PC-3 (cell line): ENCODE measurements at regions not wholly inside any gene's neighbourhood (a gene's known extent, or its start where the extent isn't known, plus 50 kb on each side); places are given as distances from the start of the nearest gene placed in this dataset.
"Not testable (repeated sequence)": the region's sequence is repeated elsewhere in the genome, so short reads cannot be mapped to it uniquely, and the experiment has no call there.

Experiments used
- ATAC-seq: fragments of 200-7000 bp; cut with Tn5 transposase; 2 replicates; pipeline ENCODE4 v1.9.1; 2020; ENCODE audit warnings: mild to moderate bottlenecking, moderate library complexity
- BruUV-seq: library from RNA; stranded (reverse); fragments of 400-500 nt; replicated peaks from 2 replicates; lab custom pipeline; 2021; lab: Mats Ljungman, UMichigan
- CTCF ChIA-PET: fragments of 300-600 bp; sonication (Branson Sonifier 250); formaldehyde crosslinking; loops from one replicate; lab custom pipeline; 2022; ENCODE audit warnings: antibody characterized with exemption; lab: Charles Lee
- POLR2A ChIA-PET: fragments of 300-600 bp; sonication (Branson Sonifier 250); formaldehyde crosslinking; loops from one replicate; lab custom pipeline; 2022; ENCODE audit warnings: antibody characterized with exemption; ENCODE audit not compliant: unreplicated experiment; lab: Charles Lee
- DNase-seq: peaks from one replicate; pipeline ENCODE4 v3.0.0-alpha.2; 2015
- H2AFZ ChIP-seq: fragments of 300-600 bp; sonication (generic); 2 replicates; pipeline ENCODE4 v1.6.0; 2016; ENCODE audit warnings: antibody characterized with exemption, low read length
- H3F3A ChIP-seq: fragments of 300-600 bp; sonication (generic); one replicate; pipeline ENCODE4 v1.6.0; 2017; ENCODE audit warnings: antibody characterized with exemption, low read length, control low read depth, mild to moderate bottlenecking; ENCODE audit not compliant: unreplicated experiment
- H3K27ac ChIP-seq: fragments of 300-600 bp; sonication (generic); 2 replicates; pipeline ENCODE4 v1.5.1; 2016; ENCODE audit warnings: mild to moderate bottlenecking, low read length
- H3K27me3 ChIP-seq: fragments of 300-600 bp; sonication (generic); 2 replicates; pipeline ENCODE4 v1.6.1; 2016; ENCODE audit warnings: low read length, mixed read lengths
- H3K36me3 ChIP-seq: fragments of 300-600 bp; sonication (generic); 2 replicates; pipeline ENCODE4 v1.6.1; 2016; ENCODE audit warnings: low read depth, mixed run types, low read length, mixed read lengths
- H3K4me1 ChIP-seq: fragments of 300-600 bp; sonication (generic); 2 replicates; pipeline ENCODE4 v1.5.1; 2016; ENCODE audit warnings: low read length; ENCODE audit not compliant: insufficient read depth
- H3K4me2 ChIP-seq: fragments of 300-600 bp; sonication (generic); 2 replicates; pipeline ENCODE4 v1.6.0; 2016; ENCODE audit warnings: low read length
- H3K4me3 ChIP-seq: fragments of 300-600 bp; sonication (generic); 2 replicates; pipeline ENCODE4 v1.5.1; 2016; ENCODE audit warnings: mild to moderate bottlenecking, low read length, mixed read lengths
- H3K79me2 ChIP-seq: fragments of 300-600 bp; sonication (generic); 2 replicates; pipeline ENCODE4 v1.6.1; 2017; ENCODE audit warnings: low read length, mixed read lengths
- H3K9ac ChIP-seq: fragments of 300-600 bp; sonication (generic); 2 replicates; pipeline ENCODE4 v1.6.0; 2016; ENCODE audit warnings: mild to moderate bottlenecking, low read length
- H3K9me2 ChIP-seq: fragments of 300-600 bp; sonication (generic); replicated peaks from 2 replicates; pipeline ENCODE4 v1.6.1; 2016; ENCODE audit warnings: mixed run types, low read length, mixed read lengths
- H3K9me3 ChIP-seq: fragments of 300-600 bp; sonication (generic); 2 replicates; pipeline ENCODE4 v1.6.1; 2016; ENCODE audit warnings: low read length, mixed read lengths
- H4K20me1 ChIP-seq: fragments of 300-600 bp; sonication (generic); 2 replicates; pipeline ENCODE4 v1.6.1; 2016; ENCODE audit warnings: low read length, mixed read lengths
- EZH2 ChIP-seq: fragments of 300-600 bp; sonication (generic); IDR thresholded peaks from one replicate; pipeline ENCODE4 v1.6.1; 2017; ENCODE audit warnings: antibody characterized with exemption, mild to moderate bottlenecking, low read length; ENCODE audit not compliant: unreplicated experiment
- EZH2phosphoT487 ChIP-seq: fragments of 300-600 bp; sonication (generic); IDR thresholded peaks from 2 replicates; pipeline ENCODE4 v1.6.1; 2018; ENCODE audit warnings: mild to moderate bottlenecking, antibody characterized with exemption, low read length, borderline replicate concordance
- intact Hi-C: fragments of 100-400 bp; cut with micrococcal nuclease; formaldehyde crosslinking; loops from 2 replicates; pipeline ENCODE4 v1.9.0; 2023
- TF ChIP-seq, protein P1 (sequence below): fragments of 300-600 bp; sonication (generic); conservative IDR thresholded peaks from 2 replicates; pipeline ENCODE4 v1.5.1; 2017; ENCODE audit warnings: antibody characterized with exemption, low read depth, mild to moderate bottlenecking, low read length

- H3K9ac ChIP-seq, ATAC-seq, DNase-seq, H3K27ac ChIP-seq, H3K4me1 ChIP-seq, H3K9me2 ChIP-seq, H3K27me3 ChIP-seq, BruUV-seq, H2AFZ ChIP-seq, H4K20me1 ChIP-seq, intact Hi-C loops, H3K4me3 ChIP-seq, H3F3A ChIP-seq, H3K9me3 ChIP-seq, H3K4me2 ChIP-seq, H3K36me3 ChIP-seq, H3K79me2 ChIP-seq, POLR2A ChIA-PET, CTCF ChIA-PET: not testable (repeated sequence)
Measured at GRCh38 chr6:81584156-81584555, 168.3 kb downstream of the TENT5A start.

- no peak overlapping the region for H3K4me3 ChIP-seq
- H3K4me1 ChIP-seq = no peaks in the 10 kb centered on the region
- H3K4me2 ChIP-seq = no peak overlapping the region
- no TSS peak for BruUV-seq
- ChIA-PET CTCF (no interaction called here), POLR2A (no interaction called here)
- H3K9me2 ChIP-seq = no peaks in the 10 kb centered on the region
- no peaks in the 10 kb centered on the region for H3K79me2 ChIP-seq
- TF ChIP-seq, protein P1, sequence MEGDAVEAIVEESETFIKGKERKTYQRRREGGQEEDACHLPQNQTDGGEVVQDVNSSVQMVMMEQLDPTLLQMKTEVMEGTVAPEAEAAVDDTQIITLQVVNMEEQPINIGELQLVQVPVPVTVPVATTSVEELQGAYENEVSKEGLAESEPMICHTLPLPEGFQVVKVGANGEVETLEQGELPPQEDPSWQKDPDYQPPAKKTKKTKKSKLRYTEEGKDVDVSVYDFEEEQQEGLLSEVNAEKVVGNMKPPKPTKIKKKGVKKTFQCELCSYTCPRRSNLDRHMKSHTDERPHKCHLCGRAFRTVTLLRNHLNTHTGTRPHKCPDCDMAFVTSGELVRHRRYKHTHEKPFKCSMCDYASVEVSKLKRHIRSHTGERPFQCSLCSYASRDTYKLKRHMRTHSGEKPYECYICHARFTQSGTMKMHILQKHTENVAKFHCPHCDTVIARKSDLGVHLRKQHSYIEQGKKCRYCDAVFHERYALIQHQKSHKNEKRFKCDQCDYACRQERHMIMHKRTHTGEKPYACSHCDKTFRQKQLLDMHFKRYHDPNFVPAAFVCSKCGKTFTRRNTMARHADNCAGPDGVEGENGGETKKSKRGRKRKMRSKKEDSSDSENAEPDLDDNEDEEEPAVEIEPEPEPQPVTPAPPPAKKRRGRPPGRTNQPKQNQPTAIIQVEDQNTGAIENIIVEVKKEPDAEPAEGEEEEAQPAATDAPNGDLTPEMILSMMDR = no peak
- TF ChIP-seq EZH2 (no peak), EZH2phosphoT487 (no peak)
- ATAC-seq = no peak
- intact Hi-C loops = no loop called here
- H3K9me3 ChIP-seq = no peaks in the 10 kb centered on the region
- H3K27me3 ChIP-seq = no peaks in the 10 kb centered on the region
- H2AFZ ChIP-seq = no peak overlapping the region
- no peak for DNase-seq
- no peak overlapping the region for H3K27ac ChIP-seq
- no peak overlapping the region for H3K9ac ChIP-seq
- H3F3A ChIP-seq = no peaks in the 10 kb centered on the region
- no peaks in the 10 kb centered on the region for H3K36me3 ChIP-seq
- H4K20me1 ChIP-seq = no peaks in the 10 kb centered on the region
Measured at GRCh38 chr6:81575442-81575841, 177.0 kb downstream of the TENT5A start.

GRCh38 chr6:81572020-81572419 is 180.5 kb downstream of the TENT5A start:
- Histone ChIP-seq H3K36me3 (no peaks in the 10 kb centered on the region), H3K4me1 (no peaks in the 10 kb centered on the region), H3K9me3 (no peaks in the 10 kb centered on the region), H3K9me2 (no peaks in the 10 kb centered on the region), H3F3A (no peaks in the 10 kb centered on the region), H3K79me2 (no peaks in the 10 kb centered on the region), H3K27ac (no peak overlapping the region), H3K9ac (no peak overlapping the region), H3K4me2 (no peak overlapping the region), H2AFZ (no peak overlapping the region), H3K27me3 (no peaks in the 10 kb centered on the region), H4K20me1 (no peaks in the 10 kb centered on the region), H3K4me3 (no peak overlapping the region)
- BruUV-seq = no TSS peak
- TF ChIP-seq EZH2phosphoT487 = no peak
- TF ChIP-seq, protein P1 = no peak
- TF ChIP-seq EZH2 = no peak
- ATAC-seq (no peak), DNase-seq (no peak)
- CTCF ChIA-PET = no interaction called here
- intact Hi-C loops = no loop called here
- POLR2A ChIA-PET = no interaction called here
